Epidermal melanocyte (primary cell): ENCODE measurements at regions not wholly inside any gene's neighbourhood (a gene's known extent, or its start where the extent isn't known, plus 50 kb on each side); places are given as distances from the start of the nearest gene placed in this dataset.

ENCODE experiments used
- DNase-seq: peaks from one replicate; pipeline ENCODE4 v3.0.0; 2011; ENCODE audit warnings: low spot score; ENCODE audit not compliant: insufficient read length

GRCh38 chr3:107236655-107237337 is 140.4 kb upstream of the CCDC54 start:
- no peak for DNase-seq

- no peak for DNase-seq
These were observed 138.5 kb upstream of the CCDC54 start for GRCh38 chr3:107238787-107239186.

- no peak for DNase-seq
These were observed 137.5 kb upstream of the CCDC54 start for GRCh38 chr3:107239703-107240102.

DNA sequence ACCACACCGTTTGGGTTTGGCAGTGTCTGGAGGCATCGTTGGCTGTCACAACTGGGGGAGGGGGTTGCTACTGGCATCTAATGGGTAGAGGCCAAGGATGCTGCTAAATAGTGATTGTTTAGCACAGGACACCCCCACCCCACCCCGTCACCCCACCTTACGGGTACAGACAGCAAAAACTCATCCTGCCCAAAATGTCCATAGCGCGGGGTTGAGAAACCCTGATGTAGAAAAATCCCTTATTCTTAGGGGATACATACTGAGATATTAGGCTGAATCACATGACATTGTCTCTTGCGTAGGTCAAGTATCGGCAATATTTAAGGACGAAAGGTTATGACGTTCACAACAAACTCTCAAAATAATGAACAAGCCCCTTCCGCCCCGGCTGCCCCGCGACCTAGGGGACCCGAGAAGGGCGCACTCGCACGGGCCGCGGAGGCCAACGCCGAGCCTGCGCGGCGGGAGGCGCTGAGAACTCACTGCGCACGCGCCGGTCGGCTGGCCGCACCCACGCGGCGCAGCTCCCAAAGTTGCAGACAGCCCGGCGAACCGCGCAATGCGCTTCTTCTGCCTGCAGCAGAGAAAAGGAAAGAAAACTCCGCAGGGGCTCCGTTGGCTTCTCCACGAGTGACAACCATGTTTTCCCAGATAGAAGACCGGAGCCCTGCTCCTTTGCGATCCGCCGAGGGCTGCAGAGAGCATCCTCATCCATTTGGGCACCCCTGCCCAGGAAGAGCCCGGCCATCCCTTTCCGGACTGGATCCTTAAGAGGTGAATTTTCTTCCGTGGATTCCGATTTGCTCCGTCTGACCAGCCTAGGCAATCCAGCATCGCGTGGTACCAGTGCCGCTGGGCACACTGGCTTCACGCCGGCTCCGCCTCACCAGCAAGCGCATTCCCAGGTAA is 136.8 kb upstream of the CCDC54 start:
- peak; percentile 71 for DNase-seq

DNA sequence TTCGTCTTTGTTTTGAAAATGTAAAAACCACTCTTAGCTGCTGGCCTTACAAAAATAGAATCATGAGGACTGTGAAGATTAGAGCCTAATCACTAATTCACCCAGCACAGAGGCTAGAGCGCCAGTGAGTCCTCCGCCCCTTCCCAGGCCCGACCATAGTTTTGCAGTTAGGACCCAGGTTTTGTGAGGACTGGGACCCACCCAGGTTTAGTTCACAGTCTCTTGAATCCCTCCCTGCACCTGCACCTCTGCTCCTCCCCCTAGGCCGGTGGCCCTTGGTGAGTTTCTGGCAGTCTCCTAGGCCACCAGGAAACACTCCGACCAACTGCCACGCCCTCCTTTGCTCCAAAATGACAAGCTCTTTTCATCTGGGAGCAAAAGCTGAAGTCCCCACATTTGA is 136.0 kb upstream of the CCDC54 start:
- DNase-seq = no peak

- DNase-seq = no peak
These were observed 134.7 kb upstream of the CCDC54 start for GRCh38 chr3:107242579-107242978.

GRCh38 chr3:107247116-107247515 is 130.1 kb upstream of the CCDC54 start:
- DNase-seq = no peak

DNA sequence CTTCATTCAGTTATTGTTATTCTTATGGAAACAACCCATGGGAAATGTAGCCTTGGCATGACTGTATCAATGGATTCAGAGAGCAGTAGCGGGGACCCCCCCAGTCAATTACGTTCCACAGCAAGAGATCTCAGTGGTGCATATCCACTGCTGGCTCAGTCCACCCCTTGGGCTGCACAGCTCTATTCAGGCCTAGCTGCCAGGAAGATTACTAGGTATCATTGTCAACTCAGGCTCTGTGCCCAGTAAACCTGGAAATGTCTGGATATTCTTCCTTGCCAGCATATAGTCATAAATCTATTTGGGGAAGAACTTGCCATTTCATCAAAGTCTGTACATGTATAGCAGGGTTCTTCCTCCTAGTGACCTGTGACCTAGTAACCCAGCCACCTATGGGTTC is 128.1 kb upstream of the CCDC54 start:
- no peak for DNase-seq

DNA sequence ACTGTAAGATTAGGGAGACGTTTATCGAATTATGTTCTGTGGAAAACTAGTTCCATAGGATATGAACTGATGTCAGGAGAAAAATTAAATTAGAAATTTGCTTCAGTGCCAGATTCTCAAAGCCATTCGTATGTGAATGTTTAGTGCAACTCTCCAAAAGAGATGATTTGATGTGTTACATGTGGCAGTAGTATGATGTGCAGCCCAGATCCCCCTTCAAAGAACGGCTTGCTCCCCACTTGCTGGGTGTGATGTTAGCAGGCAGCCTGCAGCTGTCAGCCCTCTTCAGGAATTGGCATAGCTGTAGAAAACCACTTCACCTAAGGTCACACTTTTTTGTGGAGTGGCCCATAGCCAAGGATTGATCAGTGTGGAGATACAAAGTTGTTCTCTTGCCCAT is 127.0 kb upstream of the CCDC54 start:
- DNase-seq = no peak

GRCh38 chr3:107251819-107252218 is 125.4 kb upstream of the CCDC54 start:
- no peak for DNase-seq

GRCh38 chr3:107256963-107257362 is 120.3 kb upstream of the CCDC54 start:
- DNase-seq = no peak

DNA sequence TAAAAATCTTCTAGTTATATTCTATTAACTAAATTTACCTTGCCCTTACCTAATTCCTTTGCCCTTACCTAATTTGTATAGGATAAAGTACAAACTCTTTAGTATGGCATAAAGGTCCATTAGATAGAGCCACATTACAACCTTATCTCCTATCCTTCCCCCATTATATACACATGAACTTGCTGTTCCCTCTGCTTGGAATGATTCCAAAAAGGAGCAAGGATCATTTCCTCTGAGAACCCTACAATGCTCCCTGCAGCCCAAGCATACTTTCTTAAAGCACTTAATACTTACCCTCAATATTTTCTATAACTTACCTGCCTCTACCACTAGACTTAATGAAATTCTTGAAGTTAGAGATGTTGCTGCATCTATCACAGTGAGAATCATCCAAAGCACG is 118.9 kb upstream of the CCDC54 start:
- no peak for DNase-seq

DNA sequence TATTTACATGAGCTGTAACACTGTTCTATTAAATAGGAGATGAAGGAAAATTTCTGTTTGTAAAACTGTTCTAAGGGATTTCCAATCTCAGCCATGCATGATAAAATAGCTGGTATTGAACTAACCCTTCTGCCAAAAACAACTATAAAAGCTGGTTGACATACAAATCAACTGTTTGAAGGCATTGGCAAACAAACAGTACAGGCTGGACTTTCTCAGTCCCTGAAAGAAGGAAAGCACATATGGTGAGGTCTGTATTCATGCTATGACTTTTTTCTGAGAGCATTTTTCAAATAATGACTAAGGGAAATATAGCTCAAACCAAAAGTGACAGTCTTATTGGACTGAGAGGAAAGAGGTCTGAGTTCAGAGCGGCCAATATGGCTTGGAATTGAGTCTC is 117.0 kb upstream of the CCDC54 start:
- DNase-seq = no peak

DNA sequence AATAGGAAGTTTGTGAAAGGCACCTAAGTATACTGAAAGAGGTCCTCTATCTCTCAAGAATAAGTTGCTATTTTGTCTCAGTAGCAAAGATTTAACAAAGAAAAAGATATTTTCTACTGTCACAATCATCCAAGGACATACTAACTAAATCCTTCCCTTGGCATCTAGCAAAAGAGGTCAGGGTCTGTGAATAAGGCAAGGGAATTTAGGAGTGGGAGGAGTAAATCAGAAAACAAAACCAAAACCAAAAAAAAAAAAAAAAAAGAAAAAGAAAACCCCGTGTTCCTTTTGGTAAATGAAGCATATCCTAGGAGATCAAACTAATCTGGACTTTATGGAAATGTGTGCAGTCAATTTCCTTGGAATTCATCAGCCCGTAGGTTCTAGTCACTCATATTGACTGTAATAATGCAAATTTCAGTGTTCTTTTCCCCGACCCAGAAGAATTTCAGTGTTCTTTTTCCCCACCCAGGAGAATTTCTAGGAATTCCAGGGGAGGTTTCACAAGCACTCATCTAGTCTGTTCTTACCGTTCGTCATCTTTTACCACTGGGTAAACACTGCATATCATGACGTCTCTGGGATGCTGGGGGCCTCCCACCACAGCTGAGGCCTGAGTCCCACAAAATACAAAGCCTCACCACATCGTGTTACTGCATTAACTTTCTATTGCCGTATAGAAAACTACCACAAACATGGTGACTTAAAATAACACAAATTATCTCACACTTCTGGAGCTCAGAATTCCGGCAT is 113.8 kb upstream of the CCDC54 start:
- DNase-seq = no peak

GRCh38 chr3:107264888-107265287 is 112.4 kb upstream of the CCDC54 start:
- no peak for DNase-seq

DNA sequence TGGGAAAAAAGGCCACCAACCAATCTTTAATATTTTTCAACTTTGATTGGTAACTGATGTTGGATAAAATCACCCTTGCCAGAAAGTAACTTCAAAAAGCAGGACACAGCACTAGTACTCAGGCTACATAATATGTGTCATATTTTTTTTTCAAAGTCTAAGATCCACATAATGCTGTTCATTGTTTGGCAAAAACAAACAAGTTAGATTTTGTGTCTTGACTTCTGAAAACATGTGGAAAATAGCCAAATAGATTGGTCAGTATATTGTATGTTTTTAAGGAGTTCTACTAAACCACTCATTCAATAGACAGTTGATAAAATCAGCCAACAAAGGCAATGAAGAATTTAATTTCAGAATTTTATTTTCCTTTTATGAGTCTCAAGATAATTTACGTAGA is 111.7 kb upstream of the CCDC54 start:
- DNase-seq = no peak

GRCh38 chr3:107268469-107268868 is 108.8 kb upstream of the CCDC54 start:
- no peak for DNase-seq

GRCh38 chr3:107269136-107269535 is 108.1 kb upstream of the CCDC54 start:
- DNase-seq = no peak

GRCh38 chr3:107271787-107272387 is 105.4 kb upstream of the CCDC54 start:
- no peak for DNase-seq

DNA sequence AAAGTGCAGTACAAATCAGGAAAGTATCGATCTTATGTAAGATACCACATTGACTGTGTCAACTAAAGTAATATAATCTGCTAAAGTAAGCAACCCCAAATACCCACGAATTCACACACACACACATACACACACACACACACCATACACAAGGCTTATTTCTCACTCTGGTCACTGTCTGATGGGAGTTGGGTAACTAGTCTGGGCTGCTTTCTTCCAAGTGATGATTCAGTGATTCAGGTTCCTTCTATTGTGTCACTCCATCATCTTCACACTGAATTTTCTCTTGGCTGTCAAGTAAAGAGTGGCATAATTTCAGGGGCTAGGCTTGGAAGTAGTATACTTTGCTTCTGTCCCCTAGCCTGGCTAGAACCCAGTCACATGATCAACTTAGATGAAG is 104.8 kb upstream of the CCDC54 start:
- DNase-seq = no peak

- no peak for DNase-seq
These were observed 104.4 kb upstream of the CCDC54 start for GRCh38 chr3:107272885-107273284.

- no peak for DNase-seq
These were observed 103.5 kb upstream of the CCDC54 start for GRCh38 chr3:107273771-107274170.
